ENCODE measurements at regions not wholly inside any gene's neighbourhood (a gene's known extent, or its start where the extent isn't known, plus 50 kb on each side); places are given as distances from the start of the nearest gene placed in this dataset.

DNA sequence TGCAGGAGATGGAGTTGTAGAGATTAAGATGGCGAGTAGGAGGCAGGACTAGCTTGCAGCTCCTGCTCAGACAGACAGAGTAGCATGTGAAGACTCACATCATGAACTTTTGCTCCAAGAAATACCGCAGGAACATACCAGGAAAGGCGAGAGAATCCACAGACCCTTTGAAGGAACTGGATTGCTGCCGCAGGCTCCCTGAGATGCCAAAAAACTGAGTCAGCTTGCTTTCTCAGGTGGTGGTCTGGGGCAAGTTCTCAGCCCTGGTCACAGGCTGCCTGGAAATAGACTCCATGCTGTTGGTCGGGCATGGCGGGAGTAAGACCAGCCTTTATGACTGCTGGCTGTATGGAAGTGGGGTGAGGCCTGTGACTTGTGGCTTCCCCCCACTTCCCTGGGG is 163.6 kb upstream of the NAV3 start:
- H3K4me1 ChIP-seq (ENCODE audit: insufficient read depth, low read length): no peaks in the 10 kb centered on the region
- no peak overlapping the region for H3K4me3 ChIP-seq (ENCODE audit: insufficient read depth, low read length)
- no peaks in the 10 kb centered on the region for H3K79me2 ChIP-seq (ENCODE audit: insufficient read depth, low read length)
- no peaks in the 10 kb centered on the region for H3K27me3 ChIP-seq (ENCODE audit: insufficient read depth, low read length)
- no peaks in the 10 kb centered on the region for H3K36me3 ChIP-seq (ENCODE audit: insufficient read depth, low read length)
- no peak overlapping the region for H3K4me2 ChIP-seq (ENCODE audit: insufficient read depth, low read length)
- no peaks in the 10 kb centered on the region for H3K9me3 ChIP-seq (ENCODE audit: low read depth, low read length)
- DNase-seq (ENCODE audit: insufficient read length, low spot score, missing footprints): no peak
- no peak overlapping the region for H3K27ac ChIP-seq (ENCODE audit: low read depth, low read length)
- no peak overlapping the region for H2AFZ ChIP-seq (ENCODE audit: low read length)
- TF ChIP-seq, protein P1, sequence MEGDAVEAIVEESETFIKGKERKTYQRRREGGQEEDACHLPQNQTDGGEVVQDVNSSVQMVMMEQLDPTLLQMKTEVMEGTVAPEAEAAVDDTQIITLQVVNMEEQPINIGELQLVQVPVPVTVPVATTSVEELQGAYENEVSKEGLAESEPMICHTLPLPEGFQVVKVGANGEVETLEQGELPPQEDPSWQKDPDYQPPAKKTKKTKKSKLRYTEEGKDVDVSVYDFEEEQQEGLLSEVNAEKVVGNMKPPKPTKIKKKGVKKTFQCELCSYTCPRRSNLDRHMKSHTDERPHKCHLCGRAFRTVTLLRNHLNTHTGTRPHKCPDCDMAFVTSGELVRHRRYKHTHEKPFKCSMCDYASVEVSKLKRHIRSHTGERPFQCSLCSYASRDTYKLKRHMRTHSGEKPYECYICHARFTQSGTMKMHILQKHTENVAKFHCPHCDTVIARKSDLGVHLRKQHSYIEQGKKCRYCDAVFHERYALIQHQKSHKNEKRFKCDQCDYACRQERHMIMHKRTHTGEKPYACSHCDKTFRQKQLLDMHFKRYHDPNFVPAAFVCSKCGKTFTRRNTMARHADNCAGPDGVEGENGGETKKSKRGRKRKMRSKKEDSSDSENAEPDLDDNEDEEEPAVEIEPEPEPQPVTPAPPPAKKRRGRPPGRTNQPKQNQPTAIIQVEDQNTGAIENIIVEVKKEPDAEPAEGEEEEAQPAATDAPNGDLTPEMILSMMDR (IDR thresholded peaks at IDR 0.05; ENCODE audit: extremely low read depth, low read depth, low read length): no peak
- H4K20me1 ChIP-seq (ENCODE audit: insufficient read depth, low read length): no peaks in the 10 kb centered on the region

DNA sequence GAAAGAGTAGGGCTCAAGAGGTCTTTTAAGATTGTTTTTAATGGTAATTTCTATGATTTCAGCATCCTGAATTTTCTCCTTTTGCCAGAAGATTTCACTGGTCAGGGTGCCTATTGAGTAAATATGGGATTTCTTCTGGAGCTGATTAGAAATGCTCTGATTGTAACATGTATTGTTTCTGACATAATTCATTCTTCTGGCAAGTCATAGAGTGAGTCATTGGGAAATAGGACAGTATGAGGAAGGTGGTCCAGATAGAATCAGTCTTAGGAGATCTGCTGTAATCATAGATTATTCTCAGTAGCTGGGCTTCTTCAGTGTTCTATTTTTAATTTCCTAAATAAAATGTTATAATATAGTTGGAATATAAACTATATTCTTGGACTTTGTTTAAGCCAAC is 182.0 kb upstream of the NAV3 start:
- Histone ChIP-seq H3K79me2 (ENCODE audit: insufficient read depth, low read length) (no peaks in the 10 kb centered on the region), H3K4me3 (ENCODE audit: insufficient read depth, low read length) (no peak overlapping the region), H3K9me3 (ENCODE audit: low read depth, low read length) (no peaks in the 10 kb centered on the region), H3K27ac (ENCODE audit: low read depth, low read length) (no peak overlapping the region), H2AFZ (ENCODE audit: low read length) (no peak overlapping the region), H3K27me3 (ENCODE audit: insufficient read depth, low read length) (no peaks in the 10 kb centered on the region), H4K20me1 (ENCODE audit: insufficient read depth, low read length) (no peaks in the 10 kb centered on the region), H3K4me1 (ENCODE audit: insufficient read depth, low read length) (no peaks in the 10 kb centered on the region), H3K36me3 (ENCODE audit: insufficient read depth, low read length) (no peaks in the 10 kb centered on the region), H3K4me2 (ENCODE audit: insufficient read depth, low read length) (no peak overlapping the region)
- TF ChIP-seq, protein P1 (IDR thresholded peaks at IDR 0.05; ENCODE audit: extremely low read depth, low read depth, low read length): no peak
- no peak for DNase-seq (ENCODE audit: insufficient read length, low spot score, missing footprints)

GRCh38 chr12:77645966-77646598 is 184.6 kb upstream of the NAV3 start:
- Histone ChIP-seq H3K4me2 (ENCODE audit: insufficient read depth, low read length) (no peak overlapping the region), H3K36me3 (ENCODE audit: insufficient read depth, low read length) (no peaks in the 10 kb centered on the region), H3K27me3 (ENCODE audit: insufficient read depth, low read length) (no peaks in the 10 kb centered on the region), H2AFZ (ENCODE audit: low read length) (no peak overlapping the region), H3K9me3 (ENCODE audit: low read depth, low read length) (no peaks in the 10 kb centered on the region), H3K4me3 (ENCODE audit: insufficient read depth, low read length) (no peak overlapping the region), H3K4me1 (ENCODE audit: insufficient read depth, low read length) (no peaks in the 10 kb centered on the region), H3K27ac (ENCODE audit: low read depth, low read length) (no peak overlapping the region), H4K20me1 (ENCODE audit: insufficient read depth, low read length) (no peaks in the 10 kb centered on the region), H3K79me2 (ENCODE audit: insufficient read depth, low read length) (no peaks in the 10 kb centered on the region)
- TF ChIP-seq, protein P1 (IDR thresholded peaks at IDR 0.05; ENCODE audit: extremely low read depth, low read depth, low read length): no peak
- no peak for DNase-seq (ENCODE audit: insufficient read length, low spot score, missing footprints)

DNA sequence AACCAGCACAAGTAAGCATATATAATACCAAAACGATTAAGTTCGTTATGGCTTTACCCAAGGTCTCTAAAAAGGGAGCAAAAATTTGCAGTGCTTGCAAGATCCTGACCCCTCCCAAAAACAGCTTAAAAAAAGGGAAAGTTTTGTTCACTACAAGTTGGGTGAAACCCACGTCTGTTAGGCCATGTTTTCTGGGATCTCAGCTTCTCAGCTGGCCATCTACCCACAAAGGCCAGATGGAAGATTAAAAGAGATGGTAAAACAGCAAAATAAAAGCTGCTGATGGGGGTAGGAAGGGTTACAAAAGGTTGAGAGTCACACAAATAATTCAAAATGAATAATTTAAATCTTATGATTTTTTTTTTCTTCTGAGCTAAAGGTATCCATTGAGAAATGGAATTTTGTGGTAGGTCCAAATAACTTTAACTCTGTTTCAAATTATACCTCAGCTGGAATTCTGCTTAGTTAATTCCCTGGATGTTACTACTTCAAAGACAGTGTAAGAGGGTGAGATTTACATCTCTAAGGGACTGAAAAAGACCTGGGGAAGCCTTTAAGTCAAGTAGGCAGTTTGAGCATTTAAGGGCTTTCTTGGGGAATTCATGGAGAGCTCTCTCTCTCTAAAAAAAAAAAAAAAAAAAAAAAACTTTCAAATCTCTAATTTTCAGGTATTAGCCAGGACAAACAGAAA is 185.6 kb upstream of the NAV3 start:
- Histone ChIP-seq H3K9me3 (ENCODE audit: low read depth, low read length) (no peaks in the 10 kb centered on the region), H3K79me2 (ENCODE audit: insufficient read depth, low read length) (no peaks in the 10 kb centered on the region), H3K36me3 (ENCODE audit: insufficient read depth, low read length) (no peaks in the 10 kb centered on the region), H3K4me1 (ENCODE audit: insufficient read depth, low read length) (no peaks in the 10 kb centered on the region), H2AFZ (ENCODE audit: low read length) (no peak overlapping the region), H3K4me2 (ENCODE audit: insufficient read depth, low read length) (no peak overlapping the region), H3K27me3 (ENCODE audit: insufficient read depth, low read length) (no peaks in the 10 kb centered on the region), H4K20me1 (ENCODE audit: insufficient read depth, low read length) (no peaks in the 10 kb centered on the region), H3K27ac (ENCODE audit: low read depth, low read length) (no peak overlapping the region), H3K4me3 (ENCODE audit: insufficient read depth, low read length) (no peak overlapping the region)
- DNase-seq (ENCODE audit: insufficient read length, low spot score, missing footprints): no peak
- TF ChIP-seq, protein P1 (IDR thresholded peaks at IDR 0.05; ENCODE audit: extremely low read depth, low read depth, low read length): no peak

Measured in osteoblast (primary cell).